Kidney epithelial cell (primary cell): ENCODE measurements at regions not wholly inside any gene's neighbourhood (a gene's known extent, or its start where the extent isn't known, plus 50 kb on each side); places are given as distances from the start of the nearest gene placed in this dataset.
"Not testable (repeated sequence)": the region's sequence is repeated elsewhere in the genome, so short reads cannot be mapped to it uniquely, and the experiment has no call there.

ENCODE experiments used
- DNase-seq: peaks from one replicate; pipeline ENCODE4 v3.0.0-alpha.2; 2010; ENCODE audit warnings: low read depth
- H3K27me3 ChIP-seq: 2 replicates; pipeline ENCODE4 v1.6.0; 2011; ENCODE audit warnings: low read length; ENCODE audit not compliant: control insufficient read depth, insufficient read depth
- H3K36me3 ChIP-seq: 2 replicates; pipeline ENCODE4 v1.5.1; 2011; ENCODE audit warnings: low read length; ENCODE audit not compliant: control insufficient read depth, insufficient read depth
- H3K4me3 ChIP-seq: 2 replicates; pipeline ENCODE4 v1.5.1; 2011; ENCODE audit warnings: low read depth, mild to moderate bottlenecking, control low read depth, low read length
- TF ChIP-seq, protein P1 (sequence below): IDR thresholded peaks from 2 replicates; pipeline ENCODE4 v1.5.1; 2011; ENCODE audit warnings: mild to moderate bottlenecking, moderate library complexity, low read length, control low read depth, inconsistent platforms; ENCODE audit not compliant: insufficient read depth, poor library complexity, severe bottlenecking

GRCh38 chr21:35196128-35196527, 147.0 kb upstream of the RUNX1 start:
- TF ChIP-seq, protein P1, sequence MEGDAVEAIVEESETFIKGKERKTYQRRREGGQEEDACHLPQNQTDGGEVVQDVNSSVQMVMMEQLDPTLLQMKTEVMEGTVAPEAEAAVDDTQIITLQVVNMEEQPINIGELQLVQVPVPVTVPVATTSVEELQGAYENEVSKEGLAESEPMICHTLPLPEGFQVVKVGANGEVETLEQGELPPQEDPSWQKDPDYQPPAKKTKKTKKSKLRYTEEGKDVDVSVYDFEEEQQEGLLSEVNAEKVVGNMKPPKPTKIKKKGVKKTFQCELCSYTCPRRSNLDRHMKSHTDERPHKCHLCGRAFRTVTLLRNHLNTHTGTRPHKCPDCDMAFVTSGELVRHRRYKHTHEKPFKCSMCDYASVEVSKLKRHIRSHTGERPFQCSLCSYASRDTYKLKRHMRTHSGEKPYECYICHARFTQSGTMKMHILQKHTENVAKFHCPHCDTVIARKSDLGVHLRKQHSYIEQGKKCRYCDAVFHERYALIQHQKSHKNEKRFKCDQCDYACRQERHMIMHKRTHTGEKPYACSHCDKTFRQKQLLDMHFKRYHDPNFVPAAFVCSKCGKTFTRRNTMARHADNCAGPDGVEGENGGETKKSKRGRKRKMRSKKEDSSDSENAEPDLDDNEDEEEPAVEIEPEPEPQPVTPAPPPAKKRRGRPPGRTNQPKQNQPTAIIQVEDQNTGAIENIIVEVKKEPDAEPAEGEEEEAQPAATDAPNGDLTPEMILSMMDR = no peak
- Histone ChIP-seq H3K36me3 (no peaks in the 10 kb centered on the region), H3K4me3 (no peak overlapping the region), H3K27me3 (no peaks in the 10 kb centered on the region)
- no peak for DNase-seq

DNA sequence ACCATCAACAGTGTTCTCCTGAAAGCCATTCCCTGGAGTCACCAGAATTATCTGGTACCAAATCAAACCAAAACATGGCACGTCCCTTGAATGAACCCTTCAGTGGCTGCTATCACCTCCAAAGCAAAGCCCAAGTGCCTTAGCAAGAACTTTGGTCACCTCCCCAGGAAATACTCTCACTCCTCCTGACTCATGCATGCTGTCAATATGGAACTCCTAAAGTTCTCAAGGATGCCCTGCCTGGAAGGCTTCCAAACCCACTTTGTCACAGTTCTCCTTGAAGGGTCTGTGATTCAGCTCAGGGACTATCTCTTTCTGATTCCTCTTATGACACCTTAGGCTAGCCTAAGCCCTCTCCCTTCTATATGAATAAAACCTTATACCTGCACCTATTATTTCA, 146.1 kb upstream of the RUNX1 start:
- no peaks in the 10 kb centered on the region for H3K27me3 ChIP-seq
- no peaks in the 10 kb centered on the region for H3K36me3 ChIP-seq
- TF ChIP-seq, protein P1 = no peak
- DNase-seq = no peak
- no peak overlapping the region for H3K4me3 ChIP-seq

DNA sequence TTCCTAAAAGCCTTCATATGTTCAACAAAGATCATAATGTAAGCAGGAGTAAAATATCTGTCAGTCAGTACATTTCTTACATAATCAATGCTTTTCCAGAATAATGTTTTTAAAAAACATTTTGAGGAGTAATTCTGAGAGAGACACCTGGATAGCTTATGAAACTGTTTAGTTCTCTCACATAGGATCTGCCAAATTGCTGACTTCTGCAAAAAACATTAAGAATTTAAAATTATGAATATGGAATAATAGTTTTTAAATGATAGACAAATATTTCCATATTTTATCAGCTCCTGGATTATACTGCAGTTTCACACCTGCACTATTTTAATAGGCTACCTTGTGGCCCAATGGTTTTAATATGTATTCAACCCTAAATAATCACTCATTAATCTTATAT, 142.7 kb upstream of the RUNX1 start:
- H3K36me3 ChIP-seq = no peaks in the 10 kb centered on the region
- no peak overlapping the region for H3K4me3 ChIP-seq
- no peaks in the 10 kb centered on the region for H3K27me3 ChIP-seq
- no peak for DNase-seq
- TF ChIP-seq, protein P1 = no peak

- no peak for DNase-seq
- no peaks in the 10 kb centered on the region for H3K27me3 ChIP-seq
- TF ChIP-seq, protein P1 = no peak
- no peak overlapping the region for H3K4me3 ChIP-seq
- H3K36me3 ChIP-seq = no peaks in the 10 kb centered on the region
These were observed 142.0 kb upstream of the RUNX1 start for GRCh38 chr21:35191128-35191527.

DNA sequence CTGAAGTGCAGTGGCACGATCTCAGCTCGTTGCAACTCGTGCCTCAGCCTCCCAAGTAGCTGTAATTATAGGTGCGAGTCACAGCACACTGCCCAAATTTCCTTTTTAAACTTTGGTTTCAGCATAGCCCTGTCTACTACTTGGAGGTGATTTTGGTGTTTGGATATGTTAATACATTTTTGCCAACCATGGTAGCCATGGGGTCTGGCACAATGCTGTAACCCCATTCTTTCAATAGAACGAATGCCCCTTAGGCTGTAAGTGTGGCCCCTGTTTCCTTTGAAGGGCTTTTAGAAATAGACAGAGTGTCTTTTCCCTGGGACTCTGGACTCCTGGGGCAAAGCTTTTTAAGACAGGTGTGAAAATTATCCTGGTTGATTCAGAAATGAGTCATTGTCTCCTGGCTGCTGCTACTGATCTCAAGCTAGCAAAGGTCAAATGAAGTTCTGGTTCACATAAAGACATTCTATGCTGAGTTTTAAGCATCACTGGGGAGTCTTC, 141.1 kb upstream of the RUNX1 start:
- H3K36me3 ChIP-seq = no peaks in the 10 kb centered on the region
- TF ChIP-seq, protein P1 = no peak
- no peak overlapping the region for H3K4me3 ChIP-seq
- no peak for DNase-seq
- no peaks in the 10 kb centered on the region for H3K27me3 ChIP-seq

GRCh38 chr21:35189077-35189863, 140.2 kb upstream of the RUNX1 start:
- Histone ChIP-seq H3K4me3 (no peak overlapping the region), H3K36me3 (no peaks in the 10 kb centered on the region), H3K27me3 (no peaks in the 10 kb centered on the region)
- TF ChIP-seq, protein P1 = no peak
- DNase-seq = no peak

- H3K36me3 ChIP-seq, H3K4me3 ChIP-seq, DNase-seq, H3K27me3 ChIP-seq: not testable (repeated sequence)
These were observed 134.3 kb upstream of the RUNX1 start for GRCh38 chr21:35183389-35183788.
